BJ (cell line): ENCODE measurements at regions not wholly inside any gene's neighbourhood (a gene's known extent, or its start where the extent isn't known, plus 50 kb on each side); places are given as distances from the start of the nearest gene placed in this dataset.

Source experiments
- CTCF ChIA-PET: fragments of 350-600 bp; formaldehyde crosslinking; extraction: SDS; loops from one replicate; lab custom pipeline; 2021; ENCODE audit warnings: antibody characterized with exemption, inconsistent platforms; lab: Yijun Ruan, JAX
- POLR2A ChIA-PET: fragments of 300-600 bp; sonication (Branson Sonifier 250); formaldehyde crosslinking; extraction: SDS; loops from one replicate; lab custom pipeline; 2021; ENCODE audit warnings: antibody characterized with exemption; lab: Charles Lee
- DNase-seq: peaks from one replicate; pipeline ENCODE4 v3.0.0-alpha.2; 2011; ENCODE audit warnings: low read depth
- H3K27me3 ChIP-seq: 2 replicates; pipeline ENCODE4 v1.6.0; 2011; ENCODE audit warnings: low read length; ENCODE audit not compliant: control insufficient read depth, insufficient read depth
- H3K36me3 ChIP-seq: 2 replicates; pipeline ENCODE4 v1.5.1; 2011; ENCODE audit warnings: low read length; ENCODE audit not compliant: control insufficient read depth, insufficient read depth
- H3K4me3 ChIP-seq: 2 replicates; pipeline ENCODE4 v1.5.1; 2011; ENCODE audit warnings: low read depth, mild to moderate bottlenecking, control low read depth, low read length
- CTCF ChIP-seq: IDR thresholded peaks from 2 replicates; pipeline ENCODE4 v1.5.1; 2011; ENCODE audit warnings: low read depth, mild to moderate bottlenecking, control low read depth, inconsistent platforms, low read length, moderate library complexity; ENCODE audit not compliant: insufficient read depth

GRCh38 chr2:188207554-188207953, 84.1 kb upstream of the GULP1 start:
- DNase-seq = no peak
- Histone ChIP-seq H3K4me3 (no peak overlapping the region), H3K36me3 (no peaks in the 10 kb centered on the region), H3K27me3 (no peaks in the 10 kb centered on the region)
- no peak for TF ChIP-seq CTCF
- CTCF ChIA-PET = no interaction called here
- POLR2A ChIA-PET = no interaction called here

GRCh38 chr2:188209218-188209617, 82.5 kb upstream of the GULP1 start:
- Histone ChIP-seq H3K36me3 (no peaks in the 10 kb centered on the region), H3K27me3 (no peaks in the 10 kb centered on the region), H3K4me3 (no peak overlapping the region)
- CTCF ChIA-PET = no interaction called here
- no peak for DNase-seq
- no peak for TF ChIP-seq CTCF
- POLR2A ChIA-PET = no interaction called here

- DNase-seq = no peak
- Histone ChIP-seq H3K36me3 (no peaks in the 10 kb centered on the region), H3K27me3 (no peaks in the 10 kb centered on the region), H3K4me3 (no peak overlapping the region)
- ChIA-PET POLR2A (no interaction called here), CTCF (no interaction called here)
- no peak for TF ChIP-seq CTCF
Measured at GRCh38 chr2:188217264-188217663, 74.4 kb upstream of the GULP1 start.

GRCh38 chr2:188219541-188219940, 72.1 kb upstream of the GULP1 start:
- no peak for TF ChIP-seq CTCF
- CTCF ChIA-PET = no interaction called here
- H3K36me3 ChIP-seq = no peaks in the 10 kb centered on the region
- POLR2A ChIA-PET = no interaction called here
- no peaks in the 10 kb centered on the region for H3K27me3 ChIP-seq
- no peak for DNase-seq
- H3K4me3 ChIP-seq = no peak overlapping the region

GRCh38 chr2:188220535-188220934, 71.1 kb upstream of the GULP1 start:
- Histone ChIP-seq H3K36me3 (no peaks in the 10 kb centered on the region), H3K27me3 (no peaks in the 10 kb centered on the region), H3K4me3 (no peak overlapping the region)
- no peak for DNase-seq
- TF ChIP-seq CTCF = no peak
- ChIA-PET POLR2A (no interaction called here), CTCF (no interaction called here)
